NCI-H146 (cell line): ENCODE measurements at regions not wholly inside any gene's neighbourhood (a gene's known extent, or its start where the extent isn't known, plus 50 kb on each side); places are given as distances from the start of the nearest gene placed in this dataset.

Source experiments
- DNase-seq: peaks from one replicate; lab custom pipeline; 2025; lab: John Stamatoyannopoulos, UW

GRCh38 chr6:81475646-81476045 lies 276.8 kb downstream of the TENT5A start:
- DNase-seq, result no peak

GRCh38 chr6:81465859-81466258 lies 286.6 kb downstream of the TENT5A start:
- DNase-seq, result no peak

- DNase-seq, result no peak
These were observed 296.1 kb downstream of the TENT5A start for GRCh38 chr6:81456416-81456815.

- DNase-seq, result no peak
These were observed 296.8 kb downstream of the TENT5A start for GRCh38 chr6:81455641-81456040.

- DNase-seq, result peak; percentile 24
These were observed 300.7 kb downstream of the TENT5A start for GRCh38 chr6:81451787-81452186.

- no peak for DNase-seq
These were observed 302.3 kb downstream of the TENT5A start for GRCh38 chr6:81450180-81450579.

- DNase-seq, result no peak
These were observed 306.0 kb downstream of the TENT5A start for GRCh38 chr6:81446509-81446908.

- no peak for DNase-seq
These were observed 313.1 kb downstream of the TENT5A start for GRCh38 chr6:81439417-81439816.

GRCh38 chr6:81436990-81437389 lies 315.5 kb downstream of the TENT5A start:
- DNase-seq, result no peak

- no peak for DNase-seq
These were observed 339.2 kb downstream of the TENT5A start for GRCh38 chr6:81413306-81413705.

- no peak for DNase-seq
These were observed 350.4 kb downstream of the TENT5A start for GRCh38 chr6:81401970-81402690.

GRCh38 chr6:81396916-81397315 lies 355.6 kb downstream of the TENT5A start:
- DNase-seq, result no peak

- DNase-seq, result no peak
These were observed 365.3 kb downstream of the TENT5A start for GRCh38 chr6:81387163-81387562.

GRCh38 chr6:81384921-81385320 lies 367.6 kb downstream of the TENT5A start:
- DNase-seq, result no peak

GRCh38 chr6:81383472-81383871 lies 369.0 kb downstream of the TENT5A start:
- no peak for DNase-seq

- no peak for DNase-seq
These were observed 369.6 kb downstream of the TENT5A start for GRCh38 chr6:81382852-81383251.

GRCh38 chr6:81381382-81381916 lies 371.0 kb downstream of the TENT5A start:
- no peak for DNase-seq

- no peak for DNase-seq
These were observed 371.7 kb downstream of the TENT5A start for GRCh38 chr6:81380718-81381338.

GRCh38 chr6:81376745-81377144 lies 375.7 kb downstream of the TENT5A start:
- no peak for DNase-seq

GRCh38 chr6:81373414-81373813 lies 379.1 kb downstream of the TENT5A start:
- DNase-seq, result no peak

- no peak for DNase-seq
These were observed 380.6 kb downstream of the TENT5A start for GRCh38 chr6:81371930-81372329.

- no peak for DNase-seq
These were observed 385.5 kb downstream of the TENT5A start for GRCh38 chr6:81366972-81367371.

GRCh38 chr6:81362246-81362645 lies 390.2 kb downstream of the TENT5A start:
- DNase-seq, result no peak

- no peak for DNase-seq
These were observed 399.2 kb downstream of the TENT5A start for GRCh38 chr6:81353262-81353661.
